Kidney epithelial cell (primary cell): ENCODE measurements at regions not wholly inside any gene's neighbourhood (a gene's known extent, or its start where the extent isn't known, plus 50 kb on each side); places are given as distances from the start of the nearest gene placed in this dataset.

Source experiments
- DNase-seq: peaks from one replicate; pipeline ENCODE4 v3.0.0-alpha.2; 2010; ENCODE audit warnings: low read depth
- H3K27me3 ChIP-seq: 2 replicates; pipeline ENCODE4 v1.6.0; 2011; ENCODE audit warnings: low read length; ENCODE audit not compliant: control insufficient read depth, insufficient read depth
- H3K36me3 ChIP-seq: 2 replicates; pipeline ENCODE4 v1.5.1; 2011; ENCODE audit warnings: low read length; ENCODE audit not compliant: control insufficient read depth, insufficient read depth
- H3K4me3 ChIP-seq: 2 replicates; pipeline ENCODE4 v1.5.1; 2011; ENCODE audit warnings: low read depth, mild to moderate bottlenecking, control low read depth, low read length
- TF ChIP-seq, protein P1 (sequence below): IDR thresholded peaks from 2 replicates; pipeline ENCODE4 v1.5.1; 2011; ENCODE audit warnings: mild to moderate bottlenecking, moderate library complexity, low read length, control low read depth, inconsistent platforms; ENCODE audit not compliant: insufficient read depth, poor library complexity, severe bottlenecking

DNA sequence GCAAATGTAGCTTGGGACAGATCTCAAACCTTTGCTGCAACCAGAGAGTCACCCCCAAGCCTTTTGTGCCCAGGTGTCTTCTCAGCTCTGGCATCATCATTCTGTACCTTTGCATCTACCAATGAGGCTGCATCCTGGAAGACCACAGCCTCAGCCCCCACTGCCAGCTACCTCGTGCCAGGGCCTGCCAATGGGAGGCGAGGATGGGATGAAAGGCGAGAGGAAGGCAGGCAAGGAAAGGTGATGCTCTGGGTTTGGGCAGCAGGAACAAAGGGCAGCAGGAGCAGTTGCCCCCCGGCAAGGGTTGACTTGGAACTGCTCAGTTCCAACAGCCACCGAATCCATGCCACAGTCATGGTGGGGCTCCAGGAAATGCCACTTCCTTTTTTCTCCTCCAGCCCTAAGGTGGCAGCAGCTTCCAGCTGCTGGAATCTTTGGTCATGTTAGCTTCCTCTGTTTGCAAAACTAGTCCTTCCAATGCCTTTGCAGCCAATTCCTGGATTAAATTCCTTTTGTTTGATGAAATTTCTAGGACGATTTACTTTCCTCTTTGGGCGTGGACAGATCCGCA, 651.6 kb downstream of the NPHP4 start:
- TF ChIP-seq, protein P1, sequence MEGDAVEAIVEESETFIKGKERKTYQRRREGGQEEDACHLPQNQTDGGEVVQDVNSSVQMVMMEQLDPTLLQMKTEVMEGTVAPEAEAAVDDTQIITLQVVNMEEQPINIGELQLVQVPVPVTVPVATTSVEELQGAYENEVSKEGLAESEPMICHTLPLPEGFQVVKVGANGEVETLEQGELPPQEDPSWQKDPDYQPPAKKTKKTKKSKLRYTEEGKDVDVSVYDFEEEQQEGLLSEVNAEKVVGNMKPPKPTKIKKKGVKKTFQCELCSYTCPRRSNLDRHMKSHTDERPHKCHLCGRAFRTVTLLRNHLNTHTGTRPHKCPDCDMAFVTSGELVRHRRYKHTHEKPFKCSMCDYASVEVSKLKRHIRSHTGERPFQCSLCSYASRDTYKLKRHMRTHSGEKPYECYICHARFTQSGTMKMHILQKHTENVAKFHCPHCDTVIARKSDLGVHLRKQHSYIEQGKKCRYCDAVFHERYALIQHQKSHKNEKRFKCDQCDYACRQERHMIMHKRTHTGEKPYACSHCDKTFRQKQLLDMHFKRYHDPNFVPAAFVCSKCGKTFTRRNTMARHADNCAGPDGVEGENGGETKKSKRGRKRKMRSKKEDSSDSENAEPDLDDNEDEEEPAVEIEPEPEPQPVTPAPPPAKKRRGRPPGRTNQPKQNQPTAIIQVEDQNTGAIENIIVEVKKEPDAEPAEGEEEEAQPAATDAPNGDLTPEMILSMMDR: no peak
- Histone ChIP-seq H3K36me3 (no peaks in the 10 kb centered on the region), H3K27me3 (no peaks in the 10 kb centered on the region), H3K4me3 (no peak overlapping the region)
- no peak for DNase-seq

DNA sequence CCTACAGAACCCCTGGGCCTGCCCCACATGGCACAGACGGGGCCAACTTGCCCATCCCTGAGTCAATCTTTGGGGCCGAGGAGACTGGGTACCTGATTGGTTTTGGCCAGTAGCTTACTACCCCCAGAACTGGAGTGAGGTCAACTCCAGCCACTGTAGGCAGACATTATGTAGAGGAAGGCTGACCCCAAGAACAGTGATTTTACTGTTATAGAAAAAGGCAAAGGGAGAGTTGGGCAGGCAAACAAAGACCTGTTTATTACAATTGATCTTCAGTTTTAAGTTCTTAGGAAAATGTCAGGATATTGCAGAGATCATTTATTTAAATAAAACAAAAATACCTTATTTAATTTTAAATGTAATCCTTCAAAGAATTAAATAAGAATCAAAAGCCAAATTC, 653.8 kb downstream of the NPHP4 start:
- H3K4me3 ChIP-seq: no peak overlapping the region
- H3K27me3 ChIP-seq: no peaks in the 10 kb centered on the region
- no peak for DNase-seq
- TF ChIP-seq, protein P1: no peak
- H3K36me3 ChIP-seq: no peaks in the 10 kb centered on the region

DNA sequence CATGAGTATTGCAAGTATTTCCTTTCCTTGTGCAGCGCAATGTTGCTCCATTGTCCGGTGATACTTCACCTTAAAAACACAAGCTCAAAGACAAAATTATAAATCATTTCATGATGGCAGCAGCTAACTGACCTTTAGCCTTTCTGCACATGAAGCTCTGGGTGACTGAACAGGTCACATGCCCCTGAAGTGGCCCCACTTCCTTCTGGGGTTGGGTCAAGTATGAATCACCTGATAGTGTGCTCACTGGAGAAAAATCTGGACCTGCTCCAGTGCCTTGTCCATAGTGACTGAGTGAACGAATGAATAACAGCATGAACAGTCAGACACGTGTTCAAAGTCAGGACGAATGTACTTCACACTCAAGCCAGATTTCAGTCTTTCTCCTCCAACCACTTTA, 658.9 kb downstream of the NPHP4 start:
- TF ChIP-seq, protein P1: no peak
- no peak overlapping the region for H3K4me3 ChIP-seq
- no peak for DNase-seq
- H3K36me3 ChIP-seq: no peaks in the 10 kb centered on the region
- H3K27me3 ChIP-seq: no peaks in the 10 kb centered on the region

DNA sequence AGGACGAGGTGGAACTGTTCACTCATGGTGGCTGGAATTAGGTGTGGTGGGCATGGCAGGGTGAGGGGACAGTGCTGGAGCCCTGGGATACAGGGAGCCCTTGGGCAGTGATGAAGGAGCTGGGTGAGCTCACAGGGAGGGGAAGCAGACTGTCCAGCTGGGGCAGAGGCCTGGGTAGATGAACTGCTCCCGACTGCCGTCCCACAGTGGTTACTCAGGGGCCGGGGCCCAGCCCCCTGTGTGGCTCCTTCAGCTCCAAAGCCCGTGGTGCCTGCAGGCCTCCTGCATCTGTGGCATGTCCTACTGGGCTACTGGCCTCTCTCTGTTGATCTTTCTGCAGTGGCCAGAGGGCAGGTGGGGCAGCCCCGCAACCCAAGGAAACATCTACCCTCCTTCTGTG, 661.1 kb downstream of the NPHP4 start:
- TF ChIP-seq, protein P1: no peak
- no peak for DNase-seq
- Histone ChIP-seq H3K27me3 (no peaks in the 10 kb centered on the region), H3K4me3 (no peak overlapping the region), H3K36me3 (no peaks in the 10 kb centered on the region)

DNA sequence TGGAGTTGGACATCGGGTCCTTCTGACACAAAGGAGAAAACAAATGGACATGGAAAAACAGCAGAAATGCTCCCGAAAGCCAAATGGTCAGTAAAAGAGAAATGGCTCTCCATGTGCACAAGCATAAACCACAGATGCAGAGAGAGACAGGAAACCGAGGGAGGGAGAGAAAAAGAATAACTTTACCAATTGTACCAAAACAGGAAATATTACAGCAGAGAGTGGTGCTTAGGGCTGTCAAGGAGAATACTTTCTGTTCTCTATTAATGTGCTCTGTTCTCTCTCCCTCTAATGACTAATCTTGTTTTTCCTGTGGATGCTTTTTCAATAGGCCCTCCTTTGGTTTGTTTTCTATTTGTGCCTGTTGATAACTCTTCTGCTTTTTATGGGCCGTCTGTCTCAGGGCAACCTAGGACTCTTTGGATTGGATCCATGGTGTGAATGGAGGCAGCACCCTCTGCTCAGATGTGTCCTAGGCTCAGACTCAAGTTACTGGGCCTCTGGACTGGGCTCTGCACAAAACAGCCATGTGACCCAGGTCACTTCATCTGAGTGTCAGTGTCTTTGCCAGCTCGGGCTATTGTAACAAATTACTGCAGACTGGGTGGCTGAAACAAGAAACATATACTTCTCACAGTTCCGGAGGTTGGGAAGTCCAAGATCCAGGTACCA, 663.0 kb downstream of the NPHP4 start:
- H3K36me3 ChIP-seq: no peaks in the 10 kb centered on the region
- DNase-seq: no peak
- TF ChIP-seq, protein P1: no peak
- H3K4me3 ChIP-seq: no peak overlapping the region
- no peaks in the 10 kb centered on the region for H3K27me3 ChIP-seq

DNA sequence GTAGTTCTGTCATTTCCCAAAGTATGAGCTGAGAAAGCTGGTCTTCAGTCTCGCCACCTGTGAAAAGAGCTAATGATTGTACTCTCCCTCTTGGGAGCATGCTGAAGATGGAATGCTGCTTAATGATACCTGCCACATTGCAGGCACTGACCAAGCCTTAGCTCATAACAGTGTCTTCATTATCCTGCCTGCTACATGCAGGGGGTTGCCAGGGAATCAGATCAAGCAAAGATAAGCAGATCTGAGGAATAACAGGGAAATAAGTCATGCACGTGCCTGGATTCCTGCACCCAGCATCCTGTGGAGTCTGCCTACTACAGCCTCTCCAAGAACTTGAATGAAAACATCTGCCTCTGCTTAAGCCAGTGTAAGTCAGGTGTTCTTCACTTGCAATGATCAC, 667.3 kb downstream of the NPHP4 start:
- Histone ChIP-seq H3K4me3 (no peak overlapping the region), H3K27me3 (no peaks in the 10 kb centered on the region), H3K36me3 (no peaks in the 10 kb centered on the region)
- no peak for DNase-seq
- TF ChIP-seq, protein P1: no peak
